Osteoblast (primary cell): ENCODE measurements at regions not wholly inside any gene's neighbourhood (a gene's known extent, or its start where the extent isn't known, plus 50 kb on each side); places are given as distances from the start of the nearest gene placed in this dataset.

Source experiments
- DNase-seq: peaks from one replicate; pipeline ENCODE4 v3.0.0; 2011; ENCODE audit warnings: low spot score, mixed read lengths; ENCODE audit not compliant: insufficient read length; ENCODE audit errors: missing footprints
- H2AFZ ChIP-seq: 2 replicates; pipeline ENCODE4 v1.6.0; 2011; ENCODE audit warnings: mild to moderate bottlenecking, low read length
- H3K27ac ChIP-seq: 2 replicates; pipeline ENCODE4 v1.5.1; 2011; ENCODE audit warnings: mild to moderate bottlenecking, low read depth, low read length, moderate library complexity
- H3K27me3 ChIP-seq: 2 replicates; pipeline ENCODE4 v1.6.0; 2012; ENCODE audit warnings: mild to moderate bottlenecking, control low read depth, inconsistent platforms, low read length, moderate library complexity; ENCODE audit not compliant: insufficient read depth
- H3K36me3 ChIP-seq: 2 replicates; pipeline ENCODE4 v1.5.1; 2011; ENCODE audit warnings: mild to moderate bottlenecking, low read length, control low read depth, moderate library complexity; ENCODE audit not compliant: insufficient read depth
- H3K4me1 ChIP-seq: 2 replicates; pipeline ENCODE4 v1.5.1; 2011; ENCODE audit warnings: mild to moderate bottlenecking, low read length, control low read depth, moderate library complexity; ENCODE audit not compliant: insufficient read depth
- H3K4me2 ChIP-seq: 2 replicates; pipeline ENCODE4 v1.6.0; 2011; ENCODE audit warnings: mild to moderate bottlenecking, low read length; ENCODE audit not compliant: insufficient read depth
- H3K4me3 ChIP-seq: fragments of 200-600 bp; sonication (generic); 3 replicates; pipeline ENCODE4 v1.5.1; 2012; ENCODE audit warnings: mild to moderate bottlenecking, low read length, inconsistent platforms; ENCODE audit not compliant: insufficient read depth
- H3K79me2 ChIP-seq: 2 replicates; pipeline ENCODE4 v1.6.0; 2012; ENCODE audit warnings: mild to moderate bottlenecking, low read length, control low read depth, inconsistent platforms; ENCODE audit not compliant: insufficient read depth
- H3K9me3 ChIP-seq: 2 replicates; pipeline ENCODE4 v1.5.1; 2011; ENCODE audit warnings: low read depth, low read length, control low read depth
- H4K20me1 ChIP-seq: 2 replicates; pipeline ENCODE4 v1.6.0; 2012; ENCODE audit warnings: mild to moderate bottlenecking, low read length, control low read depth; ENCODE audit not compliant: insufficient read depth
- CTCF ChIP-seq: IDR thresholded peaks from 2 replicates; pipeline ENCODE4 v1.5.1; 2011; ENCODE audit warnings: mild to moderate bottlenecking, low read depth, low read length, moderate library complexity; ENCODE audit errors: extremely low read depth

- Histone ChIP-seq H3K4me1 (no peaks in the 10 kb centered on the region), H3K27me3 (no peaks in the 10 kb centered on the region), H3K36me3 (no peaks in the 10 kb centered on the region), H3K9me3 (no peaks in the 10 kb centered on the region), H3K4me2 (no peak overlapping the region), H3K27ac (no peak overlapping the region), H2AFZ (no peak overlapping the region), H3K4me3 (no peak overlapping the region), H3K79me2 (no peaks in the 10 kb centered on the region), H4K20me1 (no peaks in the 10 kb centered on the region)
- no peak for TF ChIP-seq CTCF
- peak; percentile 19 for DNase-seq
Measured at GRCh38 chr3:84904816-84905555, 53.8 kb upstream of the CADM2 start.

GRCh38 chr3:84905556-84905920 lies 53.3 kb upstream of the CADM2 start:
- Histone ChIP-seq H4K20me1 (no peaks in the 10 kb centered on the region), H3K36me3 (no peaks in the 10 kb centered on the region), H3K4me1 (no peaks in the 10 kb centered on the region), H3K79me2 (no peaks in the 10 kb centered on the region), H3K4me2 (no peak overlapping the region), H3K9me3 (no peaks in the 10 kb centered on the region), H3K27ac (no peak overlapping the region), H3K4me3 (no peak overlapping the region), H2AFZ (no peak overlapping the region), H3K27me3 (no peaks in the 10 kb centered on the region)
- no peak for TF ChIP-seq CTCF
- no peak for DNase-seq

GRCh38 chr3:84906065-84906464 lies 52.7 kb upstream of the CADM2 start:
- H3K4me1 ChIP-seq = no peaks in the 10 kb centered on the region
- H4K20me1 ChIP-seq = no peaks in the 10 kb centered on the region
- H2AFZ ChIP-seq = no peak overlapping the region
- no peaks in the 10 kb centered on the region for H3K36me3 ChIP-seq
- H3K27ac ChIP-seq = no peak overlapping the region
- no peaks in the 10 kb centered on the region for H3K79me2 ChIP-seq
- no peak for TF ChIP-seq CTCF
- no peak for DNase-seq
- no peak overlapping the region for H3K4me2 ChIP-seq
- no peak overlapping the region for H3K4me3 ChIP-seq
- H3K27me3 ChIP-seq = no peaks in the 10 kb centered on the region
- no peaks in the 10 kb centered on the region for H3K9me3 ChIP-seq
